Mesenchymal stem cell (in vitro differentiated cells and primary cell): ENCODE measurements at regions not wholly inside any gene's neighbourhood (a gene's known extent, or its start where the extent isn't known, plus 50 kb on each side); places are given as distances from the start of the nearest gene placed in this dataset.

Experiments used
- DNase-seq: peaks from one replicate; pipeline ENCODE4 v3.0.0-alpha.2; 2013
- H2AFZ ChIP-seq: one replicate; pipeline ENCODE4 v1.6.1; 2013; ENCODE audit warnings: low read depth, mild to moderate bottlenecking, control low read depth, inconsistent platforms, low read length, moderate library complexity
- H2AK5ac ChIP-seq: 2 replicates; pipeline ENCODE4 v1.6.1; 2013; ENCODE audit warnings: low read length, moderate library complexity, mild to moderate bottlenecking, inconsistent platforms; ENCODE audit not compliant: severe bottlenecking
- H2BK120ac ChIP-seq: one replicate; pipeline ENCODE4 v1.6.1; 2013; ENCODE audit warnings: low read depth, mild to moderate bottlenecking, inconsistent platforms, low read length, moderate library complexity
- H2BK12ac ChIP-seq, 2 experiments: one replicate each; pipeline ENCODE4 v1.6.1; 2013; ENCODE audit warnings: inconsistent platforms in 2 of 2, low read length in 2 of 2, mild to moderate bottlenecking in 2 of 2, moderate library complexity in 2 of 2, control low read depth in 1 of 2
- H2BK15ac ChIP-seq: one replicate; pipeline ENCODE4 v1.6.1; 2013; ENCODE audit warnings: mild to moderate bottlenecking, low read depth, inconsistent platforms; ENCODE audit not compliant: poor library complexity, severe bottlenecking
- H2BK5ac ChIP-seq: 2 replicates; pipeline ENCODE4 v1.6.1; 2013; ENCODE audit warnings: low read depth, mild to moderate bottlenecking, low read length, control low read depth, inconsistent platforms; ENCODE audit not compliant: poor library complexity, severe bottlenecking
- H3K14ac ChIP-seq, 2 experiments: one replicate each; pipeline ENCODE4 v1.6.1; 2013; ENCODE audit warnings: inconsistent platforms in 2 of 2, low read length in 2 of 2, control low read depth in 1 of 2, mild to moderate bottlenecking in 1 of 2, moderate library complexity in 1 of 2
- H3K18ac ChIP-seq, 2 experiments: one replicate each; pipeline ENCODE4 v1.6.1; 2013; ENCODE audit warnings: inconsistent platforms in 2 of 2, low read length in 2 of 2, control low read depth in 1 of 2, low read depth in 1 of 2, mild to moderate bottlenecking in 1 of 2
- H3K23ac ChIP-seq, 2 experiments: one replicate each; pipeline ENCODE4 v1.6.1; 2013; ENCODE audit warnings: inconsistent platforms in 2 of 2, low read length in 2 of 2, mild to moderate bottlenecking in 2 of 2, moderate library complexity in 2 of 2, control low read depth in 1 of 2
- H3K27ac ChIP-seq: 2 replicates; pipeline ENCODE4 v1.5.1; 2013; ENCODE audit warnings: mild to moderate bottlenecking, moderate library complexity, low read length, control low read depth, inconsistent platforms; ENCODE audit not compliant: poor library complexity, severe bottlenecking
- H3K27me3 ChIP-seq, 2 experiments: 2 replicates each; pipeline versions ENCODE4 v1.6.1 to v1.7.0; 2013; ENCODE audit warnings: low read length in 2 of 2, mild to moderate bottlenecking in 2 of 2, moderate library complexity in 2 of 2, control low read depth in 1 of 2, inconsistent platforms in 1 of 2; ENCODE audit not compliant: control insufficient read depth in 1 of 2, insufficient read depth in 1 of 2
- H3K36me3 ChIP-seq, 2 experiments: 2 replicates each; pipeline versions ENCODE4 v1.6.1 to v1.7.0; 2013; ENCODE audit warnings: low read length in 2 of 2, control low read depth in 1 of 2, inconsistent platforms in 1 of 2, low read depth in 1 of 2, mild to moderate bottlenecking in 1 of 2; ENCODE audit not compliant: insufficient read depth in 2 of 2, control insufficient read depth in 1 of 2
- H3K4ac ChIP-seq, 2 experiments: one replicate each; pipeline ENCODE4 v1.6.1; 2013; ENCODE audit warnings: inconsistent platforms in 2 of 2, low read length in 2 of 2, mild to moderate bottlenecking in 2 of 2, moderate library complexity in 2 of 2, control low read depth in 1 of 2, low read depth in 1 of 2
- H3K4me1 ChIP-seq: 2 replicates; pipeline ENCODE4 v1.6.1; 2013; ENCODE audit warnings: low read depth, low read length, control low read depth; ENCODE audit not compliant: control insufficient read depth, insufficient read depth
- H3K4me2 ChIP-seq: 2 replicates; pipeline ENCODE4 v1.6.1; 2013; ENCODE audit warnings: low read length, mild to moderate bottlenecking, inconsistent platforms; ENCODE audit not compliant: poor library complexity, severe bottlenecking
- H3K4me3 ChIP-seq, 2 experiments: 2 replicates each; pipeline versions ENCODE4 v1.5.1 to v1.7.0; 2013; ENCODE audit warnings: low read length in 2 of 2, mild to moderate bottlenecking in 2 of 2, control low read depth in 1 of 2, low read depth in 1 of 2; ENCODE audit not compliant: insufficient read depth in 1 of 2
- H3K79me1 ChIP-seq: replicated peaks from 2 replicates; pipeline ENCODE4 v1.6.1; 2013; ENCODE audit warnings: mild to moderate bottlenecking, control low read depth, low read length, inconsistent platforms; ENCODE audit not compliant: poor library complexity, severe bottlenecking
- H3K9ac ChIP-seq: 2 replicates; pipeline ENCODE4 v1.7.0; 2013; ENCODE audit warnings: mild to moderate bottlenecking, low read length, moderate library complexity
- H3K9me3 ChIP-seq: 2 replicates; pipeline ENCODE4 v1.7.0; 2013; ENCODE audit warnings: mild to moderate bottlenecking, low read length; ENCODE audit not compliant: control insufficient read depth
- H4K8ac ChIP-seq: one replicate; pipeline ENCODE4 v1.6.1; 2013; ENCODE audit warnings: inconsistent platforms, mild to moderate bottlenecking, low read length, moderate library complexity
- H4K91ac ChIP-seq: one replicate; pipeline ENCODE4 v1.6.1; 2013; ENCODE audit warnings: mild to moderate bottlenecking, low read length, inconsistent platforms
- WGBS: methylation state at CpG from one replicate; pipeline ENCODE4 v1.1.7; 2013; ENCODE audit warnings: mixed read lengths; 5-methylcytosine and 5-hydroxymethylcytosine counted together

DNA sequence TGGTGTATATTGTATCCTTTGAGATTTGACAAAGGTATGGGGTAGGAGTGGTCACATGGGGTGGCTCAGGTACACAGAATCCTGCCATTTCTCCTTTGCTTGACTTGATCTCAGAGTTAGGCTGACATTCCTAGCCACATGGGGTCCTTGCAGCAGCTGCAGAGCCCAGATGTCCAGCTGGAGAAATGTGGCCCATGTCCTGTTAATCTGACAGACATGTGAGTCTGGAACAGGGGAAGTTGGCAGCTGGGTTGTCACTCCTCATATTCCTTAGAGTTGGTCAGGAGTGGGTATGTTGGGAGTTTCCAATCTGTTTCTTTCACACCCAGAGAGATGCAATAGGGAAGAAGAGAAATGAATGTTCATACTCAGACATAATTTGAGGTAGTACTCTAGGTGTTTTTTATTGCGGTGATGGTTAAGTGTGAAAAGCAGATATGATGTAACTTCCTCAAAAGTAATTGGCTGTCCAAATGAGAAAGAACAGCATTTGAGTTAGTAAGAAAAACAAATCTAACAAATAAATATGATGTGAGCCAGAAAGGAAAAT is 402.6 kb upstream of the MEIS1 start:
- H2BK12ac ChIP-seq, result no peak overlapping the region
- 100% methylated on average over 1 of the region's 1 CpG for WGBS

DNA sequence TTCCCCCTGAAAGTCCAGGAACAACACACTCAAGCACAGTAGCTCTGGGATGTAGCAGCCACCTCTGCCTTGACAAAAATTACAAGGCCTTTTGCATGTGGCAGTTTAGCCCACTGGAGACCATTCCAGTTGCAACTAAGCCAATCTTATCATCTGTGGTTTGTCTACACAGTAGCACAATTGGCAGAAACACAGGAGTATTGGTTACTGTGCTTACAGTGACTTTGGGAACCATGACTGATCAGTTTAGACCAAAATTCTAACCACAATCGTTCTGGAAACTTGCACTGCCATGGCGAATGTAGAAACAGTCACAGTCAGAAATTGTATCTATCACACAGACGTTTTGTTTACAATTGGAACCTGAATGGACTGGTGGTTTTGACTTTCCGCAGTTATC is 403.7 kb upstream of the MEIS1 start:
- Histone ChIP-seq H2BK15ac (no peak overlapping the region), H3K79me1 (no peaks in the 10 kb centered on the region), H3K14ac (no peak overlapping the region), H3K27ac (no peak overlapping the region), H3K36me3 (no peaks in the 10 kb centered on the region), H2AK5ac (no peak overlapping the region), H3K9ac (no peak overlapping the region), H3K4ac (no peak overlapping the region), H3K9me3 (no peaks in the 10 kb centered on the region), H2BK12ac (no peak overlapping the region), H3K4me1 (no peaks in the 10 kb centered on the region), H3K4me2 (no peak overlapping the region), H3K18ac (no peak overlapping the region), H4K91ac (no peak overlapping the region), H3K23ac (no peak overlapping the region), H3K4me3 (no peak overlapping the region), H3K27me3 (no peaks in the 10 kb centered on the region), H2BK5ac (no peak overlapping the region), H2AFZ (peak overlapping the region; percentile 14), H4K8ac (no peak overlapping the region), H2BK120ac (no peak overlapping the region)
- no peak for DNase-seq
- 72% methylated on average over 4 of the region's 4 CpGs for WGBS

More for the DNA sequence above, 402.6 kb upstream of the MEIS1 start:
- no peak overlapping the region for H3K9ac ChIP-seq
- H2BK15ac ChIP-seq, result no peak overlapping the region
- no peak overlapping the region for H3K23ac ChIP-seq
- H2AK5ac ChIP-seq, result no peak overlapping the region
- no peak overlapping the region for H4K91ac ChIP-seq
- H2AFZ ChIP-seq, result no peak overlapping the region
- no peak overlapping the region for H2BK120ac ChIP-seq
- no peak overlapping the region for H3K4ac ChIP-seq
- H4K8ac ChIP-seq, result no peak overlapping the region
- H3K4me3 ChIP-seq, result no peak overlapping the region
- H3K4me1 ChIP-seq, result no peaks in the 10 kb centered on the region
- H3K27me3 ChIP-seq, result peaks cover 0 to 4% of the 10 kb centered on the region in 2 experiments
- no peaks in the 10 kb centered on the region for H3K9me3 ChIP-seq
- no peak overlapping the region for H3K4me2 ChIP-seq
- H3K14ac ChIP-seq, result no peak overlapping the region
- no peak for DNase-seq
- no peaks in the 10 kb centered on the region for H3K79me1 ChIP-seq
- no peak overlapping the region for H3K18ac ChIP-seq
- H3K27ac ChIP-seq, result no peak overlapping the region
- H2BK5ac ChIP-seq, result no peak overlapping the region
- no peaks in the 10 kb centered on the region for H3K36me3 ChIP-seq

DNA sequence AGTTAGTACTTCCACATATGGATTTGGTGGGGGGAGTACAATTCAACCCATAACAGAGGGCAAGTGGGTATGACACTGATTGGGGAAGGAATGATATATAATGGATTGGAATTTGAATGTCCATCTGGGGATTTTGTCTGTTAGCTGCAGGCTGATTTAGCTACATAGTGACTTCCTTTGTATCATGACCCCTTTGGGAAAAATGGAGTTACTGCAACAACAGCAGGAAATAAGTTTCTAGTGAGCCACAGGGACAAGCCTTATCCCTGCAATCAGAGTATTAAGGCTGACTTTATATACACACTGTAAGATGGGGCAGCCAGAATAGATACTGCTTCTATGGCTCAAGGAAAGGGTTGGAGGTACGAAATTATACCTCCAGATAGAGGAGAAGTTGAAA is 404.4 kb upstream of the MEIS1 start:
- H4K91ac ChIP-seq, result no peak overlapping the region
- no peak overlapping the region for H4K8ac ChIP-seq
- H2BK120ac ChIP-seq, result no peak overlapping the region
- no peaks in the 10 kb centered on the region for H3K9me3 ChIP-seq
- H3K9ac ChIP-seq, result no peak overlapping the region
- no peak overlapping the region for H2BK12ac ChIP-seq
- 33% methylated on average over 1 of the region's 1 CpG for WGBS
- no peak overlapping the region for H3K4ac ChIP-seq
- DNase-seq, result peak; percentile 3
- H3K4me1 ChIP-seq, result no peaks in the 10 kb centered on the region
- no peak overlapping the region for H3K14ac ChIP-seq
- H3K27me3 ChIP-seq, result no peaks in the 10 kb centered on the region
- no peak overlapping the region for H2BK15ac ChIP-seq
- no peaks in the 10 kb centered on the region for H3K36me3 ChIP-seq
- no peak overlapping the region for H3K4me3 ChIP-seq
- H3K4me2 ChIP-seq, result no peak overlapping the region
- no peak overlapping the region for H2AFZ ChIP-seq
- H2BK5ac ChIP-seq, result no peak overlapping the region
- no peak overlapping the region for H3K27ac ChIP-seq
- H3K79me1 ChIP-seq, result no peaks in the 10 kb centered on the region
- no peak overlapping the region for H3K18ac ChIP-seq
- no peak overlapping the region for H2AK5ac ChIP-seq
- no peak overlapping the region for H3K23ac ChIP-seq

DNA sequence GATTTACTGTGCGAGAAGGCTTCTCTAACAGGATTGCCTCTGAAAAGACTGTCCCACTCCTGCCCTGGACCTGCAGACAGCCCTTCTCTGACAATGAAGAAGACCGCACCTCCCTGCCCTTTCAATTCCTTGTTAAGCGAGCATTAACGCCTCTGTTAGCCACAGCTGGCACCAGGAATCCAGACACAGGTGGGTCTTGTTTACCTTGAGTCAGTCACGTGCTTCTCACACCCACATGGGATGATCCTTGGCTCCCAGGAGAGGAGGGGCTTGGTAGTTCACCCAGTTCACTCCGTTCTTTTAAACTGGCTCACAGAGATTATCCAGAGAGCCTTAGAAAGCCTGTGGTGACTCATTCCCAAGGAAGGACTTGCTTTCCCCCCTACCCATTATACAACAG is 410.5 kb upstream of the MEIS1 start:
- Histone ChIP-seq H2BK12ac (no peak overlapping the region), H3K27me3 (no peaks in the 10 kb centered on the region), H2BK15ac (no peak overlapping the region), H4K91ac (no peak overlapping the region), H3K79me1 (no peaks in the 10 kb centered on the region), H4K8ac (no peak overlapping the region), H3K23ac (no peak overlapping the region), H2BK5ac (no peak overlapping the region), H3K4me3 (no peak overlapping the region), H3K4ac (no peak overlapping the region), H3K4me2 (no peak overlapping the region), H2BK120ac (no peak overlapping the region), H2AK5ac (no peak overlapping the region), H3K9ac (no peak overlapping the region), H3K14ac (no peak overlapping the region), H3K27ac (no peak overlapping the region), H2AFZ (no peak overlapping the region), H3K36me3 (no peaks in the 10 kb centered on the region), H3K4me1 (no peaks in the 10 kb centered on the region), H3K9me3 (no peaks in the 10 kb centered on the region), H3K18ac (no peak overlapping the region)
- 54% methylated on average over 5 of the region's 6 CpGs for WGBS
- no peak for DNase-seq
